Ishikawa (cell line): ENCODE measurements at regions not wholly inside any gene's neighbourhood (a gene's known extent, or its start where the extent isn't known, plus 50 kb on each side); places are given as distances from the start of the nearest gene placed in this dataset.

ENCODE experiments used
- EGR1 ChIP-seq: IDR thresholded peaks from 2 replicates; pipeline ENCODE4 v1.6.1; 2012
- EP300 ChIP-seq: IDR thresholded peaks from 2 replicates; pipeline ENCODE4 v1.6.1; 2012; ENCODE audit warnings: borderline replicate concordance
- FOXM1 ChIP-seq: IDR thresholded peaks from 2 replicates; pipeline ENCODE4 v1.6.1; 2012; ENCODE audit warnings: low read depth, borderline replicate concordance
- NFIC ChIP-seq: IDR thresholded peaks from 2 replicates; pipeline ENCODE4 v1.6.1; 2012
- RAD21 ChIP-seq: IDR thresholded peaks from 2 replicates; pipeline ENCODE4 v1.6.1; 2012; ENCODE audit warnings: low read depth
- TAF1 ChIP-seq: IDR thresholded peaks from 2 replicates; pipeline ENCODE4 v1.6.1; 2012; ENCODE audit warnings: low read depth, mild to moderate bottlenecking
- TEAD4 ChIP-seq: IDR thresholded peaks from 2 replicates; pipeline ENCODE4 v1.6.1; 2012
- ZBTB7A ChIP-seq: IDR thresholded peaks from 2 replicates; pipeline ENCODE4 v1.6.1; 2012; ENCODE audit warnings: low read depth
- TF ChIP-seq, protein P1 (sequence below): IDR thresholded peaks from 2 replicates; pipeline ENCODE4 v1.6.1; 2012; ENCODE audit warnings: low read depth, mild to moderate bottlenecking
- TF ChIP-seq, protein P2 (sequence below): IDR thresholded peaks from 2 replicates; pipeline ENCODE4 v1.6.1; 2012
- TF ChIP-seq, protein P3 (sequence below): IDR thresholded peaks from 2 replicates; pipeline ENCODE4 v1.6.1; 2012

DNA sequence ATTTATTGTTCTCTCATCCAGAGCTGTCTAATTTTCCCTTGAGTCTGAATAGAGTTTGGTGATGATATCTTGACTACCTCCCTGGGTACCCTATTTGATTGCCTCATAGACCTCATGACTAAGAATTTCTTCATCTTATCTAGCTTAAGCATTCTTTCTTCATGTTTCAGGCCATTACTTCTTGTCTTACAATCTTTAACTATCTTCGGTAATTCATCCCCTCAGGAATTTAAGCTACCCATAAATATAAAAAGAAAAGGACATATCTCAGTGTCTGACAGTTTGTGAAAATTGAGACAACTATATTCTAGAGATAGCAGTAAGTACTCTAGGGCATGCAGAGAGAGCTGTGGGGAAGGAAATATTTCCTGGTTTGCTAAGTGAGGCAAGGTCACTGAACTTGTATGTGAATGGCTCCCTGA is 466.1 kb upstream of the GRID2 start:
- TF ChIP-seq EGR1 (no peak), RAD21 (no peak), TAF1 (no peak), TEAD4 (no peak), EP300 (no peak), NFIC (no peak), FOXM1 (no peak), ZBTB7A (no peak)
- TF ChIP-seq, protein P1, sequence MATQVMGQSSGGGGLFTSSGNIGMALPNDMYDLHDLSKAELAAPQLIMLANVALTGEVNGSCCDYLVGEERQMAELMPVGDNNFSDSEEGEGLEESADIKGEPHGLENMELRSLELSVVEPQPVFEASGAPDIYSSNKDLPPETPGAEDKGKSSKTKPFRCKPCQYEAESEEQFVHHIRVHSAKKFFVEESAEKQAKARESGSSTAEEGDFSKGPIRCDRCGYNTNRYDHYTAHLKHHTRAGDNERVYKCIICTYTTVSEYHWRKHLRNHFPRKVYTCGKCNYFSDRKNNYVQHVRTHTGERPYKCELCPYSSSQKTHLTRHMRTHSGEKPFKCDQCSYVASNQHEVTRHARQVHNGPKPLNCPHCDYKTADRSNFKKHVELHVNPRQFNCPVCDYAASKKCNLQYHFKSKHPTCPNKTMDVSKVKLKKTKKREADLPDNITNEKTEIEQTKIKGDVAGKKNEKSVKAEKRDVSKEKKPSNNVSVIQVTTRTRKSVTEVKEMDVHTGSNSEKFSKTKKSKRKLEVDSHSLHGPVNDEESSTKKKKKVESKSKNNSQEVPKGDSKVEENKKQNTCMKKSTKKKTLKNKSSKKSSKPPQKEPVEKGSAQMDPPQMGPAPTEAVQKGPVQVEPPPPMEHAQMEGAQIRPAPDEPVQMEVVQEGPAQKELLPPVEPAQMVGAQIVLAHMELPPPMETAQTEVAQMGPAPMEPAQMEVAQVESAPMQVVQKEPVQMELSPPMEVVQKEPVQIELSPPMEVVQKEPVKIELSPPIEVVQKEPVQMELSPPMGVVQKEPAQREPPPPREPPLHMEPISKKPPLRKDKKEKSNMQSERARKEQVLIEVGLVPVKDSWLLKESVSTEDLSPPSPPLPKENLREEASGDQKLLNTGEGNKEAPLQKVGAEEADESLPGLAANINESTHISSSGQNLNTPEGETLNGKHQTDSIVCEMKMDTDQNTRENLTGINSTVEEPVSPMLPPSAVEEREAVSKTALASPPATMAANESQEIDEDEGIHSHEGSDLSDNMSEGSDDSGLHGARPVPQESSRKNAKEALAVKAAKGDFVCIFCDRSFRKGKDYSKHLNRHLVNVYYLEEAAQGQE, result no peak
- TF ChIP-seq, protein P2, sequence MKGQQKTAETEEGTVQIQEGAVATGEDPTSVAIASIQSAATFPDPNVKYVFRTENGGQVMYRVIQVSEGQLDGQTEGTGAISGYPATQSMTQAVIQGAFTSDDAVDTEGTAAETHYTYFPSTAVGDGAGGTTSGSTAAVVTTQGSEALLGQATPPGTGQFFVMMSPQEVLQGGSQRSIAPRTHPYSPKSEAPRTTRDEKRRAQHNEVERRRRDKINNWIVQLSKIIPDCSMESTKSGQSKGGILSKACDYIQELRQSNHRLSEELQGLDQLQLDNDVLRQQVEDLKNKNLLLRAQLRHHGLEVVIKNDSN, result no peak
- TF ChIP-seq, protein P3, sequence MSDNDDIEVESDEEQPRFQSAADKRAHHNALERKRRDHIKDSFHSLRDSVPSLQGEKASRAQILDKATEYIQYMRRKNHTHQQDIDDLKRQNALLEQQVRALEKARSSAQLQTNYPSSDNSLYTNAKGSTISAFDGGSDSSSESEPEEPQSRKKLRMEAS, result no peak
